GM12865 (cell line): ENCODE measurements at regions not wholly inside any gene's neighbourhood (a gene's known extent, or its start where the extent isn't known, plus 50 kb on each side); places are given as distances from the start of the nearest gene placed in this dataset.

Experiments
- DNase-seq: peaks from one replicate; pipeline ENCODE4 v3.0.0; 2010; ENCODE audit warnings: low read depth
- H3K4me3 ChIP-seq: 2 replicates; pipeline ENCODE4 v1.5.1; 2011; ENCODE audit warnings: mild to moderate bottlenecking, low read depth, low read length, control low read depth
- TF ChIP-seq, protein P1 (sequence below): IDR thresholded peaks from 2 replicates; pipeline ENCODE4 v1.5.1; 2011; ENCODE audit warnings: low read length, control low read depth, low read depth, inconsistent platforms; ENCODE audit not compliant: insufficient read depth; ENCODE audit errors: missing control alignments

- TF ChIP-seq, protein P1, sequence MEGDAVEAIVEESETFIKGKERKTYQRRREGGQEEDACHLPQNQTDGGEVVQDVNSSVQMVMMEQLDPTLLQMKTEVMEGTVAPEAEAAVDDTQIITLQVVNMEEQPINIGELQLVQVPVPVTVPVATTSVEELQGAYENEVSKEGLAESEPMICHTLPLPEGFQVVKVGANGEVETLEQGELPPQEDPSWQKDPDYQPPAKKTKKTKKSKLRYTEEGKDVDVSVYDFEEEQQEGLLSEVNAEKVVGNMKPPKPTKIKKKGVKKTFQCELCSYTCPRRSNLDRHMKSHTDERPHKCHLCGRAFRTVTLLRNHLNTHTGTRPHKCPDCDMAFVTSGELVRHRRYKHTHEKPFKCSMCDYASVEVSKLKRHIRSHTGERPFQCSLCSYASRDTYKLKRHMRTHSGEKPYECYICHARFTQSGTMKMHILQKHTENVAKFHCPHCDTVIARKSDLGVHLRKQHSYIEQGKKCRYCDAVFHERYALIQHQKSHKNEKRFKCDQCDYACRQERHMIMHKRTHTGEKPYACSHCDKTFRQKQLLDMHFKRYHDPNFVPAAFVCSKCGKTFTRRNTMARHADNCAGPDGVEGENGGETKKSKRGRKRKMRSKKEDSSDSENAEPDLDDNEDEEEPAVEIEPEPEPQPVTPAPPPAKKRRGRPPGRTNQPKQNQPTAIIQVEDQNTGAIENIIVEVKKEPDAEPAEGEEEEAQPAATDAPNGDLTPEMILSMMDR, result no peak
- DNase-seq, result no peak
- no peak overlapping the region for H3K4me3 ChIP-seq
Measured at GRCh38 chrX:44415639-44416386, 72.3 kb upstream of the EFHC2 start.

DNA sequence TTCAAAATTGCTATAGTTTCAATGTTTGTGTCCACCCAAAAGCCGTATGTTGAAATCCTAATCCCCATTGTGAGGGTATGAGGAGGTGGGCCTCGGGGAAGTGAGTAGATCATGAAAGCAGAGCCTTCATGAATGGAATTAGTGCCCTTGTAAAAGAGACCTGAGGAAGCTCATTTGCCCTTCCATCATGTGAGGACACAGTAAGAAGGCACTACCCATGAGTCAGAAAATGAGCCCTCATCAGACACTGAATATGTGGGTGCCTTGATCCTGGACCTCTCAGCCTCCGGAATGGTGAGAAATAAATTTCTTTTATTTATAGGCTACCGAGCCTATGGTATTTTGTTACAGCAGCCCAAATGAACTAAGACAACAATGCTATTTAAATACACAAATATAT lies 57.7 kb upstream of the EFHC2 start:
- TF ChIP-seq, protein P1, result no peak
- DNase-seq, result no peak
- no peak overlapping the region for H3K4me3 ChIP-seq

- DNase-seq, result no peak
- H3K4me3 ChIP-seq, result no peak overlapping the region
- TF ChIP-seq, protein P1, result no peak
Measured at GRCh38 chrX:44400588-44400987, 57.1 kb upstream of the EFHC2 start.

DNA sequence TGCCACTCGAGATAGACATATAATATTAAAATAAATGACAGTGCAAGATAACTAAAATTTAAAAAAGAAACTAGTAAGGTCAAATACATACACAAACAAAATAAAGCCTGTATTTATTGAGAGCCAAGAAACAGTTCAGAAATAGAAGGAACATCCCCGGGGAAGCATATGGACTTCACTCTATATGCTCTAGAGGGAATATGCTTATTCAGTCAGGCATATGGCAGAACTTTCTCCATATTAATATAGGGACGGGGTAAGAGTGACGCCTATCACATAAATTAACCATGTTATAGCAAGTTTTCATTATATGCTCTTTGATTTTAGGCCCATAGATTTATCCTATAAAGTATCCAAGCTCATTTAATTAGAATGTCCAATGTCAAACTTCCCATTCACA lies 56.7 kb upstream of the EFHC2 start:
- no peak overlapping the region for H3K4me3 ChIP-seq
- DNase-seq, result no peak
- TF ChIP-seq, protein P1, result no peak
